Suprapubic skin (tissue), 4 donors: ENCODE measurements at regions not wholly inside any gene's neighbourhood (a gene's known extent, or its start where the extent isn't known, plus 50 kb on each side); places are given as distances from the start of the nearest gene placed in this dataset.

Source experiments
- DNase-seq, 2 donors: peaks; one replicate each; pipeline ENCODE4 v3.0.0-alpha.2; 2019; ENCODE audit warnings: low spot score in 2 of 2
- H3K27ac ChIP-seq: fragments of 200-600 bp; sonication (generic); one replicate; pipeline ENCODE4 v1.5.1; 2019
- H3K27me3 ChIP-seq: fragments of 200-600 bp; sonication (generic); one replicate; pipeline ENCODE4 v1.5.1; 2019
- H3K36me3 ChIP-seq: fragments of 200-600 bp; sonication (generic); one replicate; pipeline ENCODE4 v1.5.1; 2019
- H3K4me1 ChIP-seq: fragments of 200-600 bp; sonication (generic); one replicate; pipeline ENCODE4 v1.5.1; 2019
- H3K4me3 ChIP-seq: fragments of 200-600 bp; sonication (generic); one replicate; pipeline ENCODE4 v1.5.1; 2019; ENCODE audit warnings: mild to moderate bottlenecking
- H3K9me3 ChIP-seq: fragments of 200-600 bp; sonication (generic); one replicate; pipeline ENCODE4 v1.5.1; 2019
- EP300 ChIP-seq: sonication (generic); formaldehyde crosslinking; IDR thresholded peaks from one replicate; pipeline ENCODE4 v1.6.1; 2017; ENCODE audit warnings: antibody characterized with exemption
- POLR2A ChIP-seq, 2 donors: fragments of 450-650 bp; IDR thresholded peaks; one replicate each; pipeline ENCODE4 v1.6.1; 2017; ENCODE audit warnings: antibody characterized with exemption in 2 of 2, mild to moderate bottlenecking in 2 of 2, moderate library complexity in 2 of 2
- POLR2AphosphoS5 ChIP-seq, 3 donors: sonication (generic); formaldehyde crosslinking; IDR thresholded peaks; one replicate each; pipeline ENCODE4 v1.6.1; 2017; ENCODE audit warnings: antibody characterized with exemption in 3 of 3
- WGBS: methylation state at CpG from one replicate; pipeline ENCODE4 v1.1.5; 2018; 5-methylcytosine and 5-hydroxymethylcytosine counted together
- TF ChIP-seq, protein P1 (sequence below), 2 donors: fragments of 200-600 bp in 1 of 2; fragments of 450-650 bp in 1 of 2; sonication (generic) in 1 of 2; IDR thresholded peaks; one replicate each; pipeline ENCODE4 v1.5.1; 2016 to 2019; ENCODE audit warnings: antibody characterized with exemption in 2 of 2, mild to moderate bottlenecking in 1 of 2, moderate library complexity in 1 of 2

DNA sequence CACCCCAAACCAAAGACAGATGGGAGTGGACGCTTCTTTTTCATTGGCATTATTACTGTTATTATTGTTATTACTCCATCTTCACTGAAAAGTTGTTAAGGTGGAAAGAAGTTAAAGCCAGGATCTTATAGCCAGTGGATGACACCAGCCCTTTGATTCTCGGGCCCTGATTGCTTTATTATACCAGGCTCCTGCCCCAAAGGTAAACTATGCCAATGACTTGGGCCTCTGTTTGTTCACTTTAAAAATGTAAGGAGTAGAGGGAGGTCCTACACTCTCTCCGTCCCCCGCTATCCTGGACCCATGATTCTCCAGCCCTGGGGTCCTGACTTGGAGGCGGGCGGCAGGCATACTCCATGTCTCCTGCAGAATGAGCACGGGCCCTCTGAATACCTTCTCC, 106.8 kb downstream of the TOMM20 start:
- WGBS, result 78% methylated on average over 7 of the region's 7 CpGs
- Histone ChIP-seq H3K4me3 (no peak overlapping the region), H3K27ac (no peak overlapping the region), H3K9me3 (no peaks in the 10 kb centered on the region), H3K4me1 (peaks cover 12% of the 10 kb centered on the region), H3K27me3 (no peaks in the 10 kb centered on the region), H3K36me3 (no peaks in the 10 kb centered on the region)
- TF ChIP-seq EP300 (no peak), POLR2A (IDR thresholded peaks at IDR 0.05) (no peak), POLR2AphosphoS5 (IDR thresholded peaks at IDR 0.05) (no peak)
- TF ChIP-seq, protein P1, sequence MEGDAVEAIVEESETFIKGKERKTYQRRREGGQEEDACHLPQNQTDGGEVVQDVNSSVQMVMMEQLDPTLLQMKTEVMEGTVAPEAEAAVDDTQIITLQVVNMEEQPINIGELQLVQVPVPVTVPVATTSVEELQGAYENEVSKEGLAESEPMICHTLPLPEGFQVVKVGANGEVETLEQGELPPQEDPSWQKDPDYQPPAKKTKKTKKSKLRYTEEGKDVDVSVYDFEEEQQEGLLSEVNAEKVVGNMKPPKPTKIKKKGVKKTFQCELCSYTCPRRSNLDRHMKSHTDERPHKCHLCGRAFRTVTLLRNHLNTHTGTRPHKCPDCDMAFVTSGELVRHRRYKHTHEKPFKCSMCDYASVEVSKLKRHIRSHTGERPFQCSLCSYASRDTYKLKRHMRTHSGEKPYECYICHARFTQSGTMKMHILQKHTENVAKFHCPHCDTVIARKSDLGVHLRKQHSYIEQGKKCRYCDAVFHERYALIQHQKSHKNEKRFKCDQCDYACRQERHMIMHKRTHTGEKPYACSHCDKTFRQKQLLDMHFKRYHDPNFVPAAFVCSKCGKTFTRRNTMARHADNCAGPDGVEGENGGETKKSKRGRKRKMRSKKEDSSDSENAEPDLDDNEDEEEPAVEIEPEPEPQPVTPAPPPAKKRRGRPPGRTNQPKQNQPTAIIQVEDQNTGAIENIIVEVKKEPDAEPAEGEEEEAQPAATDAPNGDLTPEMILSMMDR (IDR thresholded peaks at IDR 0.05), result no peak
- DNase-seq, result peak; percentile 22 to 62

DNA sequence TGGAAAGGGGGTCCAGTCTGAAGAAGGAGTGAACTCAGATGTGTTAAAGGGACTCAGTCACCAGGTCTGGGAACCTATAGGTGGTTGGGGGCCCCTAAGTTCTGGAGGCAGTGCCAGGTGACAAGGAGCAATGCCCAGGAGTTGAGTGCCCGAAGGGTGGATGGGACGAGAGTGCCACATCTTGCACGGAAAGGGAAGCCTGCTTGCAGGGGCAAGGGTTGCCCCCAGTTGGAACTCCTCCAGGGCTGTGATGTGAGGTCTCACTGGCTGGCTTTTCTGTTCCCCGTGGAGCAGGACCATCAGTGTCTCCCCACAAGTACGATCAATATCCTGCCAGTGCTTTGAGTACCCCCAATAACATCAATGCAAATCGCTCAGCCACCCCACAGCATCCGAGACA, 107.3 kb downstream of the TOMM20 start:
- Histone ChIP-seq H3K27ac (no peak overlapping the region), H3K4me1 (peaks cover 12% of the 10 kb centered on the region), H3K9me3 (no peaks in the 10 kb centered on the region), H3K27me3 (no peaks in the 10 kb centered on the region), H3K36me3 (no peaks in the 10 kb centered on the region), H3K4me3 (no peak overlapping the region)
- 90% methylated on average over 7 of the region's 7 CpGs for WGBS
- peak; percentile 45 to 54 for DNase-seq
- TF ChIP-seq EP300, result no peak
- no peak for TF ChIP-seq POLR2AphosphoS5 (IDR thresholded peaks at IDR 0.05)
- no peak for TF ChIP-seq POLR2A (IDR thresholded peaks at IDR 0.05)
- TF ChIP-seq, protein P1 (IDR thresholded peaks at IDR 0.05), result no peak

DNA sequence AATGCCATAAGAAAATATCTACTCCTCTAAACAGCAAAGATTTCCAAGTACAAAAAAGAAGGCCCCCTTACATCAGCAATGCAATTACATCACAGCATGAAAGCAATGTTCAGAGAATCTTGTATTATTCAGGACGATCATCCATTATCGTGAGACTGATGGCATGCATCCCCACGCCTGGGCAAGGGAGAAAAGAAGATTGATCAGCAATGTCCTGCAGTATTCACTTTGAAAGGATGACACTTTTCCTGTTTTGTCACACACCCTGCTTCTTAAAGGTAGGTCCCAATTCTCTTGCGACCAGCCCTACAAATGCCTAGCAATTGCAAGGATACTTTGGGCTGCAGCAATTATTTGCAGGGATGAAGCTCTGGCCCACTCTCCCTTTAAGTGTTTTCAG, 108.7 kb downstream of the TOMM20 start:
- 91% methylated on average over 4 of the region's 4 CpGs for WGBS
- Histone ChIP-seq H3K36me3 (no peaks in the 10 kb centered on the region), H3K27me3 (no peaks in the 10 kb centered on the region), H3K27ac (no peak overlapping the region), H3K9me3 (no peaks in the 10 kb centered on the region), H3K4me3 (no peak overlapping the region), H3K4me1 (peaks cover 12% of the 10 kb centered on the region)
- DNase-seq, result no peak
- no peak for TF ChIP-seq EP300
- TF ChIP-seq POLR2A (IDR thresholded peaks at IDR 0.05), result no peak
- TF ChIP-seq, protein P1 (IDR thresholded peaks at IDR 0.05), result no peak
- no peak for TF ChIP-seq POLR2AphosphoS5 (IDR thresholded peaks at IDR 0.05)

DNA sequence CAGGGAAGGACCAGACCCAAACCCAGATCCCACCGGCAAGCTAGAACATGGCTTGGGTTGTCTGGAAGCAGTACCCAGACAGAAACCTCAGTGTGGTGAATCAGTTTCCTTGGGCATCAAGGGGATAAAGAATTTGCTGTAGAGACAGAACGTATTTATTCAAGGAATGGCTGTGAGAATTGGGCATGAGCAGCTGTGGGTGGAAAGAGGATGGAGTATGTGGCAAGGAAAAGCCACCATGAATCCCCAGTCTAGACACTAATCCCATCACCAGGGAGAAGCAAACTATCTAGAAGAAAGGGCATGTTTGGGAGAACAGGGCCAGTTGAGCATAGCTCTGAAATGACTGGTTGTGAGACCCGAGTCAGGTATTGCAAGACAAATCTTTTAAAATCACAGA, 109.2 kb downstream of the TOMM20 start:
- Histone ChIP-seq H3K4me1 (peaks cover 12% of the 10 kb centered on the region), H3K27ac (no peak overlapping the region), H3K9me3 (no peaks in the 10 kb centered on the region), H3K27me3 (no peaks in the 10 kb centered on the region), H3K4me3 (no peak overlapping the region), H3K36me3 (no peaks in the 10 kb centered on the region)
- no peak for DNase-seq
- TF ChIP-seq, protein P1 (IDR thresholded peaks at IDR 0.05), result no peak
- 96% methylated on average over 3 of the region's 3 CpGs for WGBS

DNA sequence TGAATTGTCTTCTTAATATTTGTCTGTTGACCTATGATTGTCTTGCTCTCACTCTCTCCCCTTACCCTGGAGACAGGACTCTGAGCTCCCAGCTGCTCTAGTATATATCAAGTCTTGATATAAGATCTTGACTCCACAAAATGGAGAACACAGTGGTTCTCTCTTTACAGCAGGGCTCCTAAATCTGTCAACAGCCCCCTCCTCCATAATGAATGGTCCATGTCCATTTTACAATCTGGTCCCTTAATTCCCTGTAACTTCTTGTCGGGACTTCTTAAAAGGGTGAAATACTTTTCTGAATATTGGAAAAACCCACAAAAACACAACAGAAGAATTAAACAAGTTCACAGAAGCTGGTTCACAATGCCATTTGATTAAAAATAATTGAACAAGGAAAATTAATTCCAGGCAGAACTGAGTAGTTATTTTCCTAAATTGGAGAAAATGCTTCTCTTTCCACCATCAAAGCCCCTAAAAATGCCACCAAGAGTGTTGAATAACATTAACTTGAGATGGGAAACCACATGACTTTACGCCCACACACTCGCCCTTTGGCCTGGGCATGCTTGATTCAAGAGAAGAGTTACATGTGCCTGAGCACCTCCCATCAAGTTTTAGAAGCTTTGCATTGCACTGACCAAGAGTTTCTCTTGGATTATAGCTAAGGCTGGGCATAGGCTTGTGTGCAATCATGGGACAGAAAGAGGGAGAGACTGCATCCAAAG, 109.8 kb downstream of the TOMM20 start:
- Histone ChIP-seq H3K27me3 (no peaks in the 10 kb centered on the region), H3K4me1 (peaks cover 12% of the 10 kb centered on the region), H3K4me3 (no peak overlapping the region), H3K27ac (no peak overlapping the region), H3K9me3 (no peaks in the 10 kb centered on the region), H3K36me3 (no peaks in the 10 kb centered on the region)
- DNase-seq, result no peak
- no peak for TF ChIP-seq POLR2AphosphoS5 (IDR thresholded peaks at IDR 0.05)
- no peak for TF ChIP-seq EP300
- TF ChIP-seq POLR2A (IDR thresholded peaks at IDR 0.05), result no peak
- TF ChIP-seq, protein P1 (IDR thresholded peaks at IDR 0.05), result no peak
- WGBS, result 84% methylated on average over 3 of the region's 3 CpGs
